ENCODE measurements at regions not wholly inside any gene's neighbourhood (a gene's known extent, or its start where the extent isn't known, plus 50 kb on each side); places are given as distances from the start of the nearest gene placed in this dataset.

DNA sequence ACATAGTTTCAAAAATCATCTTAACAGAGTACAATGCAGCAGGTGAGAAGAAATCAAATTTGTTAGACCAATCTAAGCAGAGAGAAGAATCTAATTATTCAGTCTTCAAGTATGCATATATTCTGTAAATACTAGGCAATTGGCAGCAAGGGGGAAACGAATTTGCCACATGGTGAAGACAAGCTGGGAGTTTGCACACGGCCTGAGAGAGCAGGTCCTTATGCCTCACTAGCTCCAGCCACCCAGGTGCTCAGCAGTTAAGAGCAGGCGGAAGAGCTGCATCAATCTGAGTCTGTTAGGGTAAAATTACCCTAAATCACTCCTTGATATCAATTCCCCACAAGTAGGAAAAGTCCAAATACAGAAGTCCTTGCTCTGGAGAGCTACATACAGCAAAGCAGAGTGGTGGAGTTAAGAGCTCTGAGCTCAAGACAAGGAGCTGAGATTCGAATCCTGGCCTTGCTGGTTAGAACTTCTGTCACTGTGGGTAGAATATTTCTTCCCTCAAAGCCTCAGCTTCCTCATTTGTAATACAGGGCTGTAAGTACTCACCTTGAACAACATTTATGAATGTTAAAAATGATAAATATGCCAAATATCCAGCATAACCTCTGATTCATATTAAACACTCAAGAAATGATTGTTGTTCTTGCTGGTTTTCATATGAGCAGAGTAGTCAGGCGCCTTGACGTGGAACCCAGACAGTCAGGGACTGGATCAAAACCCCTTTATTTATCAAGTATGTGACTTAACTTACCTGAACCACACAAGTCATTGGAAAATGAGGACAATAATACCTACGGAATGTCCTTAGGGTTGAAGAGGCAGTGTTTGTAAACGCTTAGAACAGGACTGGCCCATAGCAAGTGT, 444.2 kb downstream of the CDH26 start:
- no peak for DNase-seq
- H3K36me3 Mint-ChIP-seq (ENCODE audit: unreplicated experiment): no peaks in the 10 kb centered on the region
- no peaks in the 10 kb centered on the region for H3K27me3 Mint-ChIP-seq (ENCODE audit: unreplicated experiment)
- TF ChIP-seq, protein P1, sequence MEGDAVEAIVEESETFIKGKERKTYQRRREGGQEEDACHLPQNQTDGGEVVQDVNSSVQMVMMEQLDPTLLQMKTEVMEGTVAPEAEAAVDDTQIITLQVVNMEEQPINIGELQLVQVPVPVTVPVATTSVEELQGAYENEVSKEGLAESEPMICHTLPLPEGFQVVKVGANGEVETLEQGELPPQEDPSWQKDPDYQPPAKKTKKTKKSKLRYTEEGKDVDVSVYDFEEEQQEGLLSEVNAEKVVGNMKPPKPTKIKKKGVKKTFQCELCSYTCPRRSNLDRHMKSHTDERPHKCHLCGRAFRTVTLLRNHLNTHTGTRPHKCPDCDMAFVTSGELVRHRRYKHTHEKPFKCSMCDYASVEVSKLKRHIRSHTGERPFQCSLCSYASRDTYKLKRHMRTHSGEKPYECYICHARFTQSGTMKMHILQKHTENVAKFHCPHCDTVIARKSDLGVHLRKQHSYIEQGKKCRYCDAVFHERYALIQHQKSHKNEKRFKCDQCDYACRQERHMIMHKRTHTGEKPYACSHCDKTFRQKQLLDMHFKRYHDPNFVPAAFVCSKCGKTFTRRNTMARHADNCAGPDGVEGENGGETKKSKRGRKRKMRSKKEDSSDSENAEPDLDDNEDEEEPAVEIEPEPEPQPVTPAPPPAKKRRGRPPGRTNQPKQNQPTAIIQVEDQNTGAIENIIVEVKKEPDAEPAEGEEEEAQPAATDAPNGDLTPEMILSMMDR (IDR thresholded peaks at IDR 0.05; ENCODE audit: partially characterized antibody, unreplicated experiment): no peak
- no peaks in the 10 kb centered on the region for H3K4me1 Mint-ChIP-seq (ENCODE audit: low read depth, unreplicated experiment)
- H3K27ac Mint-ChIP-seq (ENCODE audit: unreplicated experiment): no peak overlapping the region
- no peak overlapping the region for H3K4me3 Mint-ChIP-seq (ENCODE audit: unreplicated experiment)
- H3K9me3 Mint-ChIP-seq (ENCODE audit: unreplicated experiment): no peaks in the 10 kb centered on the region

DNA sequence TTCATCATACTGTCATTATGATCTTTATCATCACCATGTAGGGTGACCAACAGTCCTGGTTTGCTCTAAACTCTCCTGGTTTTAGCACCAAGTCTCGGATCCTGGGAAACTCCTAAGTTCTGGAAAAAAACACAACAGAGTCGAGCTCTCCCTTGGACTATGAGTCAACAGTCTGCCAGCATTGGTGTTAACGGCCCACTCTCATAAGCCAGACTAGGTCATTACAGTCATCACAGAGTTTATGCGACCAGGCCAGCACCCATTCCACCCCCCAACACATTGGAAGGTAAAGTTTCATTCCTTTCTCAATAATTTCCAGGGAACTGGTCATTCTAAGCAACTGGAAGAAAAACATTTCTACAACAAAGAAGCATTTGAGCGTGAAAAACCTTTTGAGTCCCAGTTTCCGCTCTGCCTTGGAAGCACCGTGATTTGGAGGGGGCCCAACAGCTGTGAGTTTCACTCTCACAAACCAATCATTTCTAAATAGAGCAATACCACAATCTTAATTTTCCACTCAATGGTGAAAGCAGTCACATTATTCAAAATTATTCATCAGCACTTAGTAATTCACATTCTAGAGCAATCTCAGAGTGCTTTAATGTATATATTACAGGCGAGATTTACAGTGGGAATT, 445.0 kb downstream of the CDH26 start:
- DNase-seq: no peak
- no peaks in the 10 kb centered on the region for H3K27me3 Mint-ChIP-seq (ENCODE audit: unreplicated experiment)
- H3K36me3 Mint-ChIP-seq (ENCODE audit: unreplicated experiment): no peaks in the 10 kb centered on the region
- H3K4me1 Mint-ChIP-seq (ENCODE audit: low read depth, unreplicated experiment): no peaks in the 10 kb centered on the region
- H3K4me3 Mint-ChIP-seq (ENCODE audit: unreplicated experiment): no peak overlapping the region
- no peak overlapping the region for H3K27ac Mint-ChIP-seq (ENCODE audit: unreplicated experiment)
- TF ChIP-seq, protein P1 (IDR thresholded peaks at IDR 0.05; ENCODE audit: partially characterized antibody, unreplicated experiment): no peak
- H3K9me3 Mint-ChIP-seq (ENCODE audit: unreplicated experiment): peaks cover 2% of the 10 kb centered on the region

DNA sequence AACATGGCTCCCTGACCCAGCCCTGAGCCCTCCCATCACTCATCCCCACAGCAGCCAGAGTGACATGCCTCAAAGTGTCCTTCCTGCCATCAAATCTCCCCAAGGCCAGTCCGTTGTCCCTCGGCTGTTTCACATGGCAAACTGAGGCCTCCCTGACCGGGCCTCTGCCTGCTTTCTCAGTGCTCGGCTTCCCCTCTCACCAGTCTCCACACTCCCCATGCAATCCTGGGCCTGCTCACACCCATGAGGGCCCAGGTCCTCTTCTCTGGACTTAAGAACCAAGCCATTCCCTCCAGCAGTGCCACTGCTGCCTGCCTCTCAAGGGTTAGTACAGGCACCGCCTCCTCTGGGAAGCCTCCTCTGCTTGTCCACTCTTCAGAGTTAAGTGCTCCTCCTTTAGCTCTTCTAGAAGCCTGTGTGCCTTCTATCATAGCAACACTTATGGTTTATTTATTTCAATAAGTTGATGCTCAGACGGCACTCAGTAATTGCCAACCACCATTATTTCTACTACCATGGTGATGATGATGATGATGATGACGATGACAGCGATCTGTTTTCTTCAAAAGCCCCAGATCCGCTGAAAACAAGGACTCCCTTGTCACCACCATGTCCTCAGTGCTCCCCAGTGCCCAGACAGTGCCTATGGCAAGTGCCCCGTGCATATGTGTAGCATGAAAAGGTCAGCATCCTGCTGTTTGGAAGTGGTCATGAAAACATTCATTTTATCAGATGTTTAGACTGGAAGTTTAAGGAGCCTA, 449.0 kb downstream of the CDH26 start:
- H3K9me3 Mint-ChIP-seq (ENCODE audit: unreplicated experiment): peaks cover 2% of the 10 kb centered on the region
- peaks cover 1% of the 10 kb centered on the region for H3K27me3 Mint-ChIP-seq (ENCODE audit: unreplicated experiment)
- no peak overlapping the region for H3K27ac Mint-ChIP-seq (ENCODE audit: unreplicated experiment)
- DNase-seq: no peak
- H3K4me3 Mint-ChIP-seq (ENCODE audit: unreplicated experiment): no peak overlapping the region
- TF ChIP-seq, protein P1 (IDR thresholded peaks at IDR 0.05; ENCODE audit: partially characterized antibody, unreplicated experiment): no peak
- peaks cover 4% of the 10 kb centered on the region for H3K36me3 Mint-ChIP-seq (ENCODE audit: unreplicated experiment)
- H3K4me1 Mint-ChIP-seq (ENCODE audit: low read depth, unreplicated experiment): no peaks in the 10 kb centered on the region

DNA sequence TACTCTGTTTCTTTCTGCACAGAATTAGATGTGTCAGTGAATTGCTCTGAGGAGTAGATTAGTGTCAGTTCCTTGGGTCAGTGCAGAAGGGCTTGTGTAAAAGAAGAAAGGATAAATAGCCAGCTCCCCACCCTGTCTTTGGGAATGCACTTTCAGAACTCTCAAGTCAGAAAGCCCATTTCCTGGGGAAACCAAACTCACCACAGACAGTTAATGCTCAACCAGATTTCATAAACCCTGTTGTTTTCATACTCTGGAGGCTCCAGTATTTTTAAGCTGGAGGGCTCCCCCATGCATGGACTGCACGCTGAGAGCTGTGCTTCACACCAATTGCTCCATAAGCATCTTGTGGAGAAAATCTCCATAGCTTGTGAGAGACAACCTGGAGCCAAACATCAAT, 449.7 kb downstream of the CDH26 start:
- peaks cover 1% of the 10 kb centered on the region for H3K27me3 Mint-ChIP-seq (ENCODE audit: unreplicated experiment)

More for the DNA sequence above, 449.7 kb downstream of the CDH26 start:
- no peak for DNase-seq
- Mint-ChIP-seq H3K27ac (ENCODE audit: unreplicated experiment) (no peak overlapping the region), H3K4me3 (ENCODE audit: unreplicated experiment) (no peak overlapping the region), H3K9me3 (ENCODE audit: unreplicated experiment) (peaks cover 2% of the 10 kb centered on the region), H3K36me3 (ENCODE audit: unreplicated experiment) (peaks cover 4% of the 10 kb centered on the region), H3K4me1 (ENCODE audit: low read depth, unreplicated experiment) (no peaks in the 10 kb centered on the region)
- TF ChIP-seq, protein P1 (IDR thresholded peaks at IDR 0.05; ENCODE audit: partially characterized antibody, unreplicated experiment): no peak
